K562 (cell line): ENCODE measurements at regions not wholly inside any gene's neighbourhood (a gene's known extent, or its start where the extent isn't known, plus 50 kb on each side); places are given as distances from the start of the nearest gene placed in this dataset.

Source experiments
- ATAC-seq: fragments of 200-7000 bp; cut with Tn5 transposase; 3 replicates; pipeline ENCODE4 v1.9.1; 2020; ENCODE audit warnings: moderate library complexity
- BruUV-seq: library from RNA; stranded (reverse); fragments of 400-500 nt; replicated peaks from 2 replicates; lab custom pipeline; 2021; lab: Mats Ljungman, UMichigan
- CTCF ChIA-PET: fragments of 300-600 bp; formaldehyde crosslinking; extraction: SDS; loops from one replicate; lab custom pipeline; 2021; ENCODE audit warnings: low intra/inter-chr PET ratio; lab: Yijun Ruan, JAX
- POLR2A ChIA-PET: fragments of 300-600, 350-650 bp; sonication (Branson Sonifier 250); formaldehyde crosslinking; extraction: SDS; loops from one replicate; lab custom pipeline; 2021; ENCODE audit warnings: antibody characterized with exemption, inconsistent platforms; lab: Yijun Ruan, JAX
- DNase-seq, 4 experiments: peaks; one replicate each; pipeline versions ENCODE4 v3.0.0 to v3.0.0-alpha.2; 2011 to 2018; ENCODE audit warnings: low spot score in 3 of 4, mixed read lengths in 3 of 4; ENCODE audit errors: extremely low read depth in 1 of 4
- FAIRE-seq: peaks from 2 replicates; lab custom pipeline; 2011; peaks lifted over from hg19 to GRCh38; lab: Jason Lieb, UNC
- H2AFZ ChIP-seq: 2 replicates; pipeline ENCODE4 v1.6.0; 2011; ENCODE audit warnings: low read depth, low read length, control low read depth, inconsistent platforms
- H3K27ac ChIP-seq: fragments of 200-600 bp; 3 replicates; pipeline ENCODE4 v1.8.0; 2011; ENCODE audit warnings: low read depth, mild to moderate bottlenecking, control low read depth, inconsistent platforms, low read length, moderate library complexity, mixed read lengths; ENCODE audit errors: extremely low read depth
- H3K27me3 ChIP-seq, 2 experiments: fragments of 300-600 bp in 1 of 2; 2 replicates in 1 of 2; 3 replicates in 1 of 2; pipeline versions ENCODE4 v1.6.0 to v1.8.0; 2011; ENCODE audit warnings: inconsistent platforms in 2 of 2, low read length in 2 of 2, mild to moderate bottlenecking in 1 of 2, mixed read lengths in 1 of 2, moderate library complexity in 1 of 2; ENCODE audit not compliant: control insufficient read depth in 2 of 2, insufficient read depth in 2 of 2
- H3K36me3 ChIP-seq: fragments of 300-600 bp; 3 replicates; pipeline ENCODE4 v1.8.0; 2011; ENCODE audit warnings: mild to moderate bottlenecking, low read length, inconsistent platforms; ENCODE audit not compliant: control insufficient read depth, insufficient read depth
- H3K4me1 ChIP-seq, 2 experiments: fragments of 200-600 bp in 1 of 2; replicated peaks in 1 of 2; 2 replicates in 1 of 2; 3 replicates in 1 of 2; pipeline versions ENCODE4 v1.5.1 to v1.8.0; 2011; ENCODE audit warnings: inconsistent platforms in 2 of 2, low read length in 2 of 2, mild to moderate bottlenecking in 1 of 2, mixed read lengths in 1 of 2, moderate library complexity in 1 of 2; ENCODE audit not compliant: control insufficient read depth in 2 of 2, insufficient read depth in 2 of 2
- H3K4me2 ChIP-seq: 2 replicates; pipeline ENCODE4 v1.6.1; 2011; ENCODE audit warnings: low read length, control low read depth, inconsistent platforms, mixed read lengths; ENCODE audit not compliant: insufficient read depth
- H3K4me3 ChIP-seq: fragments of 200-600 bp; sonication (generic), shearing (Covaris generic); 2 replicates; pipeline ENCODE4 v1.5.1; 2016; ENCODE audit warnings: control low read depth, inconsistent platforms
- H3K79me2 ChIP-seq: fragments of 200-600 bp; 3 replicates; pipeline ENCODE4 v1.8.0; 2011; ENCODE audit warnings: low read length, inconsistent platforms; ENCODE audit not compliant: control insufficient read depth, insufficient read depth
- H3K9ac ChIP-seq, 2 experiments: 2 replicates each; pipeline versions ENCODE4 v1.6.0 to v1.6.1; 2011; ENCODE audit warnings: low read depth in 2 of 2, low read length in 2 of 2, control low read depth in 1 of 2, inconsistent platforms in 1 of 2, mild to moderate bottlenecking in 1 of 2, mixed read lengths in 1 of 2; ENCODE audit not compliant: insufficient read depth in 1 of 2
- H3K9me1 ChIP-seq: one replicate; pipeline ENCODE4 v1.6.0; 2011; ENCODE audit warnings: inconsistent platforms, mild to moderate bottlenecking, low read length, moderate library complexity; ENCODE audit not compliant: control insufficient read depth, insufficient read depth
- H3K9me3 ChIP-seq: replicated peaks from 2 replicates; pipeline ENCODE4 v1.5.1; 2011; ENCODE audit warnings: low read depth, low read length, inconsistent platforms; ENCODE audit not compliant: control insufficient read depth, insufficient read depth
- H4K20me1 ChIP-seq: replicated peaks from 2 replicates; pipeline ENCODE4 v1.6.1; 2011; ENCODE audit warnings: low read length, inconsistent platforms, mixed read lengths; ENCODE audit not compliant: control insufficient read depth, insufficient read depth
- CBFA2T3 ChIP-seq: fragments of 450-650 bp; IDR thresholded peaks from 2 replicates; pipeline ENCODE4 v1.6.1; 2017
- LCOR ChIP-seq: sonication (generic); formaldehyde crosslinking; IDR thresholded peaks from 2 replicates; pipeline ENCODE4 v1.8.0; 2022; ENCODE audit warnings: mild to moderate bottlenecking, missing genetic modification reagents
- MYC ChIP-seq, 2 experiments: fragments of 250-450 bp in 1 of 2; sonication (Bioruptor Pico) in 1 of 2; IDR thresholded peaks; 2 replicates each; pipeline versions ENCODE4 v1.5.1 to v1.6.1; 2012 to 2021; ENCODE audit warnings: low read depth in 2 of 2, borderline replicate concordance in 1 of 2, improper control_type of control experiment in 1 of 2, low read length in 1 of 2, mild to moderate bottlenecking in 1 of 2, moderate library complexity in 1 of 2
- NFXL1 ChIP-seq: fragments of 450-650 bp; formaldehyde crosslinking; IDR thresholded peaks from 2 replicates; pipeline ENCODE4 v1.4.0; 2021; ENCODE audit warnings: mild to moderate bottlenecking
- NR1H2 ChIP-seq: sonication (generic); formaldehyde crosslinking; IDR thresholded peaks from 2 replicates; pipeline ENCODE4 v1.4.0; 2020; ENCODE audit warnings: mild to moderate bottlenecking, missing genetic modification reagents
- ZNF830 ChIP-seq: fragments of 250-450 bp; sonication (Bioruptor Pico); IDR thresholded peaks from 2 replicates; pipeline ENCODE4 v1.5.0; 2021; ENCODE audit warnings: mild to moderate bottlenecking
- WGBS: fragments of 100-300 bp; shearing (Covaris generic); methylation state at CpG from one replicate; pipeline ENCODE4 v1.1.6; 2016; ENCODE audit warnings: low coverage, mixed read lengths; ENCODE audit not compliant: insufficient coverage; ENCODE audit errors: missing lambda C conversion rate; 5-methylcytosine and 5-hydroxymethylcytosine counted together
- in situ Hi-C: fragments of 300-500 bp; cut with MboI; formaldehyde crosslinking; loops from 4 replicates; pipeline ENCODE4 v1.15.0; 2018; ENCODE audit warnings: inconsistent platforms, mixed read lengths
- intact Hi-C: fragments of 100-400 bp; cut with micrococcal nuclease; formaldehyde crosslinking; loops from 2 replicates; pipeline ENCODE4 v1.14.2; 2022
- TF ChIP-seq, protein P1 (sequence below): IDR thresholded peaks from 3 replicates; pipeline ENCODE4 v1.6.1; 2011; ENCODE audit warnings: borderline replicate concordance, mild to moderate bottlenecking; ENCODE audit not compliant: insufficient read length, insufficient read depth
- TF ChIP-seq, protein P2 (sequence below): sonication (generic); formaldehyde crosslinking; IDR thresholded peaks from 2 replicates; pipeline ENCODE4 v1.8.0; 2022; ENCODE audit warnings: mild to moderate bottlenecking, missing genetic modification reagents

GRCh38 chr16:17861981-17862479 is 391.3 kb upstream of the XYLT1 start:
- CTCF ChIA-PET = no interaction called here
- TF ChIP-seq MYC (IDR thresholded peaks at IDR 0.05; ENCODE audit: low read depth, low read length) (no peak), MYC (CRISPR knock-in tag; IDR thresholded peaks at IDR 0.05; ENCODE audit: borderline replicate concordance, low read depth) (no peak)
- Histone ChIP-seq H3K9me3 (no peaks in the 10 kb centered on the region), H3K27me3 (no peaks in the 10 kb centered on the region), H4K20me1 (no peaks in the 10 kb centered on the region), H3K4me3 (no peak overlapping the region), H3K4me1 (no peaks in the 10 kb centered on the region), H3K9ac (no peak overlapping the region), H3K79me2 (no peaks in the 10 kb centered on the region), H3K9me1 (no peaks in the 10 kb centered on the region), H3K4me2 (no peak overlapping the region), H3K36me3 (peaks cover 6% of the 10 kb centered on the region; the same call in 1 of the 3 replicates), H2AFZ (no peak overlapping the region), H3K27ac (no peak overlapping the region)
- POLR2A ChIA-PET = no interaction called here
- FAIRE-seq (no peak), DNase-seq (no peak), ATAC-seq (no peak)
- BruUV-seq = no TSS peak
- WGBS = 35% methylated on average over 6 of the region's 6 CpGs
- in situ Hi-C loops (no loop called here), intact Hi-C loops (no loop called here)

DNA sequence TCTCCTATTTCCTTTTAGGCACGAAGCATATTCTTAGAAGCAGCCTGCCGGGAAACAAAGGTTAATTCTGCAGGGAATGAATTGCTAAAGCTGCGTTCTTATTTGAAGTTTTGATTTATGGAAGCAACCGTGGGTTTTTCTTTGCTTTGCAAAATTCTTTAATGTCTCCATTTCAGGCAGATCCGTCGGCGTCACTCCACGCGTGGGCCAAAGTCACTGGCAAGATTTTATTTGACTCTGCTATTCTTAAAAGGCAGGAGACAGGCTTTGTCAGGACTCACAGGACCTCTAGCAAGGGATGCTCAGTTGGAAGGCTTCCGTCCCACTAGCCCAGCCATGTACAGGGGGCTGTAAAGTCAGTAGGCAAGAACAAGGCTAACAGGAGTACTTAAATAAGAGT is 387.3 kb upstream of the XYLT1 start:
- H4K20me1 ChIP-seq = no peaks in the 10 kb centered on the region
- no peak for ATAC-seq
- intact Hi-C loops (no loop called here), in situ Hi-C loops (no loop called here)
- no peaks in the 10 kb centered on the region for H3K4me1 ChIP-seq
- DNase-seq = no peak
- H2AFZ ChIP-seq = no peak overlapping the region
- 21% methylated on average over 10 of the region's 10 CpGs for WGBS
- H3K79me2 ChIP-seq = no peaks in the 10 kb centered on the region
- no peak overlapping the region for H3K4me3 ChIP-seq
- H3K4me2 ChIP-seq = no peak overlapping the region
- H3K9me3 ChIP-seq = no peaks in the 10 kb centered on the region
- H3K36me3 ChIP-seq = peaks cover 6% of the 10 kb centered on the region; the same call in 1 of the 3 replicates
- no TSS peak for BruUV-seq
- H3K9me1 ChIP-seq = no peaks in the 10 kb centered on the region
- H3K27me3 ChIP-seq = no peaks in the 10 kb centered on the region
- no peak overlapping the region for H3K9ac ChIP-seq
- H3K27ac ChIP-seq = no peak overlapping the region
- ChIA-PET POLR2A (no interaction called here), CTCF (no interaction called here)
- no peak for FAIRE-seq
- no peak for TF ChIP-seq CBFA2T3
- TF ChIP-seq, protein P1, sequence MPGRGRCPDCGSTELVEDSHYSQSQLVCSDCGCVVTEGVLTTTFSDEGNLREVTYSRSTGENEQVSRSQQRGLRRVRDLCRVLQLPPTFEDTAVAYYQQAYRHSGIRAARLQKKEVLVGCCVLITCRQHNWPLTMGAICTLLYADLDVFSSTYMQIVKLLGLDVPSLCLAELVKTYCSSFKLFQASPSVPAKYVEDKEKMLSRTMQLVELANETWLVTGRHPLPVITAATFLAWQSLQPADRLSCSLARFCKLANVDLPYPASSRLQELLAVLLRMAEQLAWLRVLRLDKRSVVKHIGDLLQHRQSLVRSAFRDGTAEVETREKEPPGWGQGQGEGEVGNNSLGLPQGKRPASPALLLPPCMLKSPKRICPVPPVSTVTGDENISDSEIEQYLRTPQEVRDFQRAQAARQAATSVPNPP = no peak
- TF ChIP-seq LCOR (CRISPR knock-in tag) = no peak
- TF ChIP-seq, protein P2, sequence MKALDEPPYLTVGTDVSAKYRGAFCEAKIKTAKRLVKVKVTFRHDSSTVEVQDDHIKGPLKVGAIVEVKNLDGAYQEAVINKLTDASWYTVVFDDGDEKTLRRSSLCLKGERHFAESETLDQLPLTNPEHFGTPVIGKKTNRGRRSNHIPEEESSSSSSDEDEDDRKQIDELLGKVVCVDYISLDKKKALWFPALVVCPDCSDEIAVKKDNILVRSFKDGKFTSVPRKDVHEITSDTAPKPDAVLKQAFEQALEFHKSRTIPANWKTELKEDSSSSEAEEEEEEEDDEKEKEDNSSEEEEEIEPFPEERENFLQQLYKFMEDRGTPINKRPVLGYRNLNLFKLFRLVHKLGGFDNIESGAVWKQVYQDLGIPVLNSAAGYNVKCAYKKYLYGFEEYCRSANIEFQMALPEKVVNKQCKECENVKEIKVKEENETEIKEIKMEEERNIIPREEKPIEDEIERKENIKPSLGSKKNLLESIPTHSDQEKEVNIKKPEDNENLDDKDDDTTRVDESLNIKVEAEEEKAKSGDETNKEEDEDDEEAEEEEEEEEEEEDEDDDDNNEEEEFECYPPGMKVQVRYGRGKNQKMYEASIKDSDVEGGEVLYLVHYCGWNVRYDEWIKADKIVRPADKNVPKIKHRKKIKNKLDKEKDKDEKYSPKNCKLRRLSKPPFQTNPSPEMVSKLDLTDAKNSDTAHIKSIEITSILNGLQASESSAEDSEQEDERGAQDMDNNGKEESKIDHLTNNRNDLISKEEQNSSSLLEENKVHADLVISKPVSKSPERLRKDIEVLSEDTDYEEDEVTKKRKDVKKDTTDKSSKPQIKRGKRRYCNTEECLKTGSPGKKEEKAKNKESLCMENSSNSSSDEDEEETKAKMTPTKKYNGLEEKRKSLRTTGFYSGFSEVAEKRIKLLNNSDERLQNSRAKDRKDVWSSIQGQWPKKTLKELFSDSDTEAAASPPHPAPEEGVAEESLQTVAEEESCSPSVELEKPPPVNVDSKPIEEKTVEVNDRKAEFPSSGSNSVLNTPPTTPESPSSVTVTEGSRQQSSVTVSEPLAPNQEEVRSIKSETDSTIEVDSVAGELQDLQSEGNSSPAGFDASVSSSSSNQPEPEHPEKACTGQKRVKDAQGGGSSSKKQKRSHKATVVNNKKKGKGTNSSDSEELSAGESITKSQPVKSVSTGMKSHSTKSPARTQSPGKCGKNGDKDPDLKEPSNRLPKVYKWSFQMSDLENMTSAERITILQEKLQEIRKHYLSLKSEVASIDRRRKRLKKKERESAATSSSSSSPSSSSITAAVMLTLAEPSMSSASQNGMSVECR (CRISPR knock-in tag) = no peak
- TF ChIP-seq NFXL1 (CRISPR knock-in tag) = no peak
- no peak for TF ChIP-seq NR1H2
- no peak for TF ChIP-seq ZNF830 (CRISPR knock-in tag)
